Nephron progenitor cell (in vitro differentiated cells): ENCODE measurements at regions not wholly inside any gene's neighbourhood (a gene's known extent, or its start where the extent isn't known, plus 50 kb on each side); places are given as distances from the start of the nearest gene placed in this dataset.

ENCODE experiments used
- DNase-seq: peaks from one replicate; pipeline ENCODE4 v3.0.0; 2021
- H3K27ac Mint-ChIP-seq: 2 replicates; pipeline ENCODE4 v1.8.0; 2021; ENCODE audit warnings: mild to moderate bottlenecking, moderate library complexity, mixed read lengths
- H3K27me3 Mint-ChIP-seq: 2 replicates; pipeline ENCODE4 v1.8.0; 2021; ENCODE audit warnings: mild to moderate bottlenecking, low read depth, mixed read lengths; ENCODE audit not compliant: poor library complexity
- H3K36me3 Mint-ChIP-seq: 2 replicates; pipeline ENCODE4 v1.8.0; 2021; ENCODE audit warnings: low read depth, mixed read lengths
- H3K4me1 Mint-ChIP-seq: 2 replicates; pipeline ENCODE4 v1.8.0; 2021; ENCODE audit warnings: mixed read lengths
- H3K4me3 Mint-ChIP-seq: 2 replicates; pipeline ENCODE4 v1.8.0; 2021; ENCODE audit warnings: mild to moderate bottlenecking, moderate library complexity, mixed read lengths
- H3K9me3 Mint-ChIP-seq: 2 replicates; pipeline ENCODE4 v1.8.0; 2021; ENCODE audit warnings: mild to moderate bottlenecking, moderate library complexity, mixed read lengths
- CTCF ChIP-seq: fragments of 200-600 bp; sonication (generic); IDR thresholded peaks from 2 replicates; pipeline ENCODE4 v1.5.0; 2021; ENCODE audit warnings: antibody characterized with exemption

GRCh38 chr2:128391679-128392078 lies 73.0 kb upstream of the HS6ST1 start:
- H3K4me3 Mint-ChIP-seq: no peak overlapping the region
- no peak for DNase-seq

GRCh38 chr2:128392207-128392606 lies 73.5 kb upstream of the HS6ST1 start:
- Mint-ChIP-seq H3K27ac (no peak overlapping the region), H3K9me3 (no peaks in the 10 kb centered on the region), H3K36me3 (no peaks in the 10 kb centered on the region), H3K4me1 (peaks cover 88% of the 10 kb centered on the region), H3K4me3 (no peak overlapping the region), H3K27me3 (peaks cover 14% of the 10 kb centered on the region)
- no peak for DNase-seq
- no peak for TF ChIP-seq CTCF

More at GRCh38 chr2:128391679-128392078, 73.0 kb upstream of the HS6ST1 start:
- H3K36me3 Mint-ChIP-seq: no peaks in the 10 kb centered on the region
- no peaks in the 10 kb centered on the region for H3K9me3 Mint-ChIP-seq
- H3K4me1 Mint-ChIP-seq: peaks cover 83% of the 10 kb centered on the region
- peaks cover 14% of the 10 kb centered on the region for H3K27me3 Mint-ChIP-seq
- no peak for TF ChIP-seq CTCF
- H3K27ac Mint-ChIP-seq: no peak overlapping the region

GRCh38 chr2:128394007-128394730 lies 75.5 kb upstream of the HS6ST1 start:
- Mint-ChIP-seq H3K9me3 (peaks cover 10% of the 10 kb centered on the region), H3K4me1 (peaks cover 71% of the 10 kb centered on the region), H3K27me3 (peaks cover 11% of the 10 kb centered on the region), H3K36me3 (no peaks in the 10 kb centered on the region), H3K4me3 (no peak overlapping the region), H3K27ac (no peak overlapping the region)
- no peak for DNase-seq
- no peak for TF ChIP-seq CTCF

GRCh38 chr2:128395196-128395595 lies 76.5 kb upstream of the HS6ST1 start:
- H3K27ac Mint-ChIP-seq: no peak overlapping the region
- no peaks in the 10 kb centered on the region for H3K36me3 Mint-ChIP-seq
- H3K4me3 Mint-ChIP-seq: no peak overlapping the region
- peaks cover 8% of the 10 kb centered on the region for H3K27me3 Mint-ChIP-seq
- peaks cover 16% of the 10 kb centered on the region for H3K9me3 Mint-ChIP-seq
- DNase-seq: no peak
- H3K4me1 Mint-ChIP-seq: peaks cover 61% of the 10 kb centered on the region
- TF ChIP-seq CTCF: no peak

GRCh38 chr2:128395640-128396499 lies 77.2 kb upstream of the HS6ST1 start:
- Mint-ChIP-seq H3K4me1 (peaks cover 54% of the 10 kb centered on the region), H3K27ac (no peak overlapping the region), H3K4me3 (no peak overlapping the region), H3K27me3 (peaks cover 8% of the 10 kb centered on the region), H3K36me3 (no peaks in the 10 kb centered on the region), H3K9me3 (peaks cover 21% of the 10 kb centered on the region)
- no peak for DNase-seq
- TF ChIP-seq CTCF: no peak
